ENCODE measurements at regions not wholly inside any gene's neighbourhood (a gene's known extent, or its start where the extent isn't known, plus 50 kb on each side); places are given as distances from the start of the nearest gene placed in this dataset.

DNA sequence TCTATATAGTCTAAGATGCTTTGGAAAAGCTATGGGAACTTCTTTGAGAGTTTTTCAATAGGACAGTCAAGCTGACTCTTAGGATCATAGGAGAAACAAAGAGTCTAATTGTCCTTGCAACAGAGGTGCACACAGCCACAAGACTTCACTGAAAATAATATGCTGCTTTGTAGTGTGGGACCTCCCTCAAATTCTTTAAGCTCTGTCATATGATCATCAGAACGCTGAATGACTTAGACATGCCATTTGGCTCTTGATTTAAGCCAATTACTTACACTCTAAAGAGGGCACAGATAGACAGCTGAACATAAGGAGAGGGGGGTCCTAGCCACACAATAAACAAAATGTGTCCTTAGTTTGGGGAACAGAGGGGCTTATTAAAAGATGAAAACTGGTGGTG is 818.7 kb upstream of the GJE1 start:
- 0% methylated on average over 1 of the region's 1 CpG for WGBS (ENCODE audit: insufficient coverage, low coverage, missing lambda C conversion rate)
- no TSS peak for BruUV-seq (replicated peaks)
- no peaks in the 10 kb centered on the region for H3K4me1 ChIP-seq (replicated peaks in 1 of 2; ENCODE audit: control insufficient read depth in 2 of 2, insufficient read depth in 2 of 2, low read length in 2 of 2)
- H3K79me2 ChIP-seq (ENCODE audit: control insufficient read depth, insufficient read depth, low read length), result no peaks in the 10 kb centered on the region
- no peaks in the 10 kb centered on the region for H4K20me1 ChIP-seq (replicated peaks; ENCODE audit: control insufficient read depth, insufficient read depth, low read length)
- no peak for TF ChIP-seq BDP1 (IDR thresholded peaks at IDR 0.05; ENCODE audit: insufficient read depth, insufficient read length)
- TF ChIP-seq FOXJ2 (tag; IDR thresholded peaks at IDR 0.05), result no peak
- no peak for TF ChIP-seq ADNP (tag; IDR thresholded peaks at IDR 0.05)
- no peak for TF ChIP-seq ZNF146 (CRISPR knock-in tag; IDR thresholded peaks at IDR 0.05; ENCODE audit: unreplicated experiment)
- no peak for TF ChIP-seq KDM1A (IDR thresholded peaks at IDR 0.05)
- TF ChIP-seq NR2F6 (CRISPR knock-in tag; IDR thresholded peaks at IDR 0.05), result no peak
- TF ChIP-seq BMI1 (IDR thresholded peaks at IDR 0.05; ENCODE audit: low read length), result no peak
- TF ChIP-seq, protein P1, sequence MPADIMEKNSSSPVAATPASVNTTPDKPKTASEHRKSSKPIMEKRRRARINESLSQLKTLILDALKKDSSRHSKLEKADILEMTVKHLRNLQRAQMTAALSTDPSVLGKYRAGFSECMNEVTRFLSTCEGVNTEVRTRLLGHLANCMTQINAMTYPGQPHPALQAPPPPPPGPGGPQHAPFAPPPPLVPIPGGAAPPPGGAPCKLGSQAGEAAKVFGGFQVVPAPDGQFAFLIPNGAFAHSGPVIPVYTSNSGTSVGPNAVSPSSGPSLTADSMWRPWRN (IDR thresholded peaks at IDR 0.05; ENCODE audit: low read depth), result no peak
- TF ChIP-seq, protein P2, sequence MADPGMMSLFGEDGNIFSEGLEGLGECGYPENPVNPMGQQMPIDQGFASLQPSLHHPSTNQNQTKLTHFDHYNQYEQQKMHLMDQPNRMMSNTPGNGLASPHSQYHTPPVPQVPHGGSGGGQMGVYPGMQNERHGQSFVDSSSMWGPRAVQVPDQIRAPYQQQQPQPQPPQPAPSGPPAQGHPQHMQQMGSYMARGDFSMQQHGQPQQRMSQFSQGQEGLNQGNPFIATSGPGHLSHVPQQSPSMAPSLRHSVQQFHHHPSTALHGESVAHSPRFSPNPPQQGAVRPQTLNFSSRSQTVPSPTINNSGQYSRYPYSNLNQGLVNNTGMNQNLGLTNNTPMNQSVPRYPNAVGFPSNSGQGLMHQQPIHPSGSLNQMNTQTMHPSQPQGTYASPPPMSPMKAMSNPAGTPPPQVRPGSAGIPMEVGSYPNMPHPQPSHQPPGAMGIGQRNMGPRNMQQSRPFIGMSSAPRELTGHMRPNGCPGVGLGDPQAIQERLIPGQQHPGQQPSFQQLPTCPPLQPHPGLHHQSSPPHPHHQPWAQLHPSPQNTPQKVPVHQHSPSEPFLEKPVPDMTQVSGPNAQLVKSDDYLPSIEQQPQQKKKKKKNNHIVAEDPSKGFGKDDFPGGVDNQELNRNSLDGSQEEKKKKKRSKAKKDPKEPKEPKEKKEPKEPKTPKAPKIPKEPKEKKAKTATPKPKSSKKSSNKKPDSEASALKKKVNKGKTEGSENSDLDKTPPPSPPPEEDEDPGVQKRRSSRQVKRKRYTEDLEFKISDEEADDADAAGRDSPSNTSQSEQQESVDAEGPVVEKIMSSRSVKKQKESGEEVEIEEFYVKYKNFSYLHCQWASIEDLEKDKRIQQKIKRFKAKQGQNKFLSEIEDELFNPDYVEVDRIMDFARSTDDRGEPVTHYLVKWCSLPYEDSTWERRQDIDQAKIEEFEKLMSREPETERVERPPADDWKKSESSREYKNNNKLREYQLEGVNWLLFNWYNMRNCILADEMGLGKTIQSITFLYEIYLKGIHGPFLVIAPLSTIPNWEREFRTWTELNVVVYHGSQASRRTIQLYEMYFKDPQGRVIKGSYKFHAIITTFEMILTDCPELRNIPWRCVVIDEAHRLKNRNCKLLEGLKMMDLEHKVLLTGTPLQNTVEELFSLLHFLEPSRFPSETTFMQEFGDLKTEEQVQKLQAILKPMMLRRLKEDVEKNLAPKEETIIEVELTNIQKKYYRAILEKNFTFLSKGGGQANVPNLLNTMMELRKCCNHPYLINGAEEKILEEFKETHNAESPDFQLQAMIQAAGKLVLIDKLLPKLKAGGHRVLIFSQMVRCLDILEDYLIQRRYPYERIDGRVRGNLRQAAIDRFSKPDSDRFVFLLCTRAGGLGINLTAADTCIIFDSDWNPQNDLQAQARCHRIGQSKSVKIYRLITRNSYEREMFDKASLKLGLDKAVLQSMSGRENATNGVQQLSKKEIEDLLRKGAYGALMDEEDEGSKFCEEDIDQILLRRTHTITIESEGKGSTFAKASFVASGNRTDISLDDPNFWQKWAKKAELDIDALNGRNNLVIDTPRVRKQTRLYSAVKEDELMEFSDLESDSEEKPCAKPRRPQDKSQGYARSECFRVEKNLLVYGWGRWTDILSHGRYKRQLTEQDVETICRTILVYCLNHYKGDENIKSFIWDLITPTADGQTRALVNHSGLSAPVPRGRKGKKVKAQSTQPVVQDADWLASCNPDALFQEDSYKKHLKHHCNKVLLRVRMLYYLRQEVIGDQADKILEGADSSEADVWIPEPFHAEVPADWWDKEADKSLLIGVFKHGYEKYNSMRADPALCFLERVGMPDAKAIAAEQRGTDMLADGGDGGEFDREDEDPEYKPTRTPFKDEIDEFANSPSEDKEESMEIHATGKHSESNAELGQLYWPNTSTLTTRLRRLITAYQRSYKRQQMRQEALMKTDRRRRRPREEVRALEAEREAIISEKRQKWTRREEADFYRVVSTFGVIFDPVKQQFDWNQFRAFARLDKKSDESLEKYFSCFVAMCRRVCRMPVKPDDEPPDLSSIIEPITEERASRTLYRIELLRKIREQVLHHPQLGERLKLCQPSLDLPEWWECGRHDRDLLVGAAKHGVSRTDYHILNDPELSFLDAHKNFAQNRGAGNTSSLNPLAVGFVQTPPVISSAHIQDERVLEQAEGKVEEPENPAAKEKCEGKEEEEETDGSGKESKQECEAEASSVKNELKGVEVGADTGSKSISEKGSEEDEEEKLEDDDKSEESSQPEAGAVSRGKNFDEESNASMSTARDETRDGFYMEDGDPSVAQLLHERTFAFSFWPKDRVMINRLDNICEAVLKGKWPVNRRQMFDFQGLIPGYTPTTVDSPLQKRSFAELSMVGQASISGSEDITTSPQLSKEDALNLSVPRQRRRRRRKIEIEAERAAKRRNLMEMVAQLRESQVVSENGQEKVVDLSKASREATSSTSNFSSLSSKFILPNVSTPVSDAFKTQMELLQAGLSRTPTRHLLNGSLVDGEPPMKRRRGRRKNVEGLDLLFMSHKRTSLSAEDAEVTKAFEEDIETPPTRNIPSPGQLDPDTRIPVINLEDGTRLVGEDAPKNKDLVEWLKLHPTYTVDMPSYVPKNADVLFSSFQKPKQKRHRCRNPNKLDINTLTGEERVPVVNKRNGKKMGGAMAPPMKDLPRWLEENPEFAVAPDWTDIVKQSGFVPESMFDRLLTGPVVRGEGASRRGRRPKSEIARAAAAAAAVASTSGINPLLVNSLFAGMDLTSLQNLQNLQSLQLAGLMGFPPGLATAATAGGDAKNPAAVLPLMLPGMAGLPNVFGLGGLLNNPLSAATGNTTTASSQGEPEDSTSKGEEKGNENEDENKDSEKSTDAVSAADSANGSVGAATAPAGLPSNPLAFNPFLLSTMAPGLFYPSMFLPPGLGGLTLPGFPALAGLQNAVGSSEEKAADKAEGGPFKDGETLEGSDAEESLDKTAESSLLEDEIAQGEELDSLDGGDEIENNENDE (IDR thresholded peaks at IDR 0.05; ENCODE audit: low read depth, low read length), result no peak
- TF ChIP-seq MED1 (CRISPR knock-in tag; IDR thresholded peaks at IDR 0.05; ENCODE audit: borderline replicate concordance), result no peak
- no peaks in the 10 kb centered on the region for H3K36me3 ChIP-seq (ENCODE audit: control insufficient read depth, insufficient read depth, low read length)
- CTCF ChIA-PET (ENCODE audit: low intra/inter-chr PET ratio), result no interaction called here
- no peak overlapping the region for H2AFZ ChIP-seq (ENCODE audit: low read depth, low read length)
- POLR2A ChIA-PET, result no interaction called here
- FAIRE-seq (no peak), DNase-seq (ENCODE audit: extremely low read depth in 1 of 4, low spot score in 3 of 4) (no peak), ATAC-seq (no peak)
- no peak overlapping the region for H3K27ac ChIP-seq (ENCODE audit: extremely low read depth, low read depth, low read length)
- no peak overlapping the region for H3K9ac ChIP-seq (ENCODE audit: insufficient read depth in 1 of 2, low read depth in 2 of 2, low read length in 2 of 2)
- no peaks in the 10 kb centered on the region for H3K27me3 ChIP-seq (ENCODE audit: control insufficient read depth in 2 of 2, insufficient read depth in 2 of 2, low read length in 2 of 2)
- intact Hi-C loops (cut with micrococcal nuclease), result no loop called here
- H3K4me3 ChIP-seq, result no peak overlapping the region
- no peak overlapping the region for H3K4me2 ChIP-seq (ENCODE audit: insufficient read depth, low read length)
- H3K9me3 ChIP-seq (replicated peaks; ENCODE audit: control insufficient read depth, insufficient read depth, low read depth, low read length), result no peaks in the 10 kb centered on the region; the same call in 1 of the 2 replicates
- in situ Hi-C loops (cut with MboI), result no loop called here
- H3K9me1 ChIP-seq (ENCODE audit: control insufficient read depth, insufficient read depth, low read length), result no peaks in the 10 kb centered on the region

Data from K562 (cell line).